SK-N-SH treated with all-trans-retinoic acid at 6 μM for 48 hours (cell line): ENCODE measurements at regions not wholly inside any gene's neighbourhood (a gene's known extent, or its start where the extent isn't known, plus 50 kb on each side); places are given as distances from the start of the nearest gene placed in this dataset.
A peak's percentile ranks its signal among the peaks of the same experiment; 100 is the strongest.

Experiments
- ATAC-seq: fragments of 200-7000 bp; cut with Tn5 transposase; 3 replicates; pipeline ENCODE4 v1.9.1; 2020; ENCODE audit warnings: mild to moderate bottlenecking, moderate library complexity
- BACH2 ChIP-seq: fragments of 250-450 bp; sonication (Bioruptor Pico); IDR thresholded peaks from 2 replicates; pipeline ENCODE4 v1.9.0; 2021; ENCODE audit warnings: mild to moderate bottlenecking, borderline replicate concordance
- CREB5 ChIP-seq: fragments of 250-450 bp; sonication (Bioruptor Pico); IDR thresholded peaks from 2 replicates; pipeline ENCODE4 v1.5.1; 2020; ENCODE audit warnings: low read depth, mild to moderate bottlenecking, moderate library complexity
- CSDC2 ChIP-seq: fragments of 250-450 bp; sonication (Bioruptor Pico); IDR thresholded peaks from 2 replicates; pipeline ENCODE4 v1.5.0; 2020; ENCODE audit warnings: mild to moderate bottlenecking, moderate library complexity
- CSRNP3 ChIP-seq: fragments of 250-450 bp; sonication (Bioruptor Pico); IDR thresholded peaks from 2 replicates; pipeline ENCODE4 v1.5.1; 2021; ENCODE audit warnings: mild to moderate bottlenecking, moderate library complexity
- ESRRG ChIP-seq: fragments of 250-450 bp; sonication (Bioruptor Pico); IDR thresholded peaks from 2 replicates; pipeline ENCODE4 v1.6.1; 2021; ENCODE audit warnings: mild to moderate bottlenecking
- GLIS3 ChIP-seq: fragments of 250-450 bp; sonication (Bioruptor Pico); IDR thresholded peaks from 2 replicates; pipeline ENCODE4 v1.5.0; 2020; ENCODE audit warnings: mild to moderate bottlenecking, moderate library complexity
- ISL1 ChIP-seq: fragments of 250-450 bp; sonication (Bioruptor Pico); IDR thresholded peaks from 2 replicates; pipeline ENCODE4 v2.1.2; 2022; ENCODE audit warnings: mild to moderate bottlenecking, moderate library complexity
- OSR1 ChIP-seq: fragments of 250-450 bp; sonication (Bioruptor Pico); IDR thresholded peaks from 2 replicates; pipeline ENCODE4 v1.8.0; 2022; ENCODE audit warnings: moderate library complexity, mild to moderate bottlenecking, inconsistent platforms
- PATZ1 ChIP-seq: fragments of 250-450 bp; sonication (Bioruptor Pico); IDR thresholded peaks from 2 replicates; pipeline ENCODE4 v1.8.0; 2020; ENCODE audit warnings: mild to moderate bottlenecking, moderate library complexity, borderline replicate concordance
- POU6F1 ChIP-seq: fragments of 250-450 bp; sonication (Bioruptor Pico); IDR thresholded peaks from 2 replicates; pipeline ENCODE4 v1.8.0; 2021; ENCODE audit warnings: low read depth, mild to moderate bottlenecking, moderate library complexity, borderline replicate concordance
- RARB ChIP-seq: fragments of 250-450 bp; sonication (Bioruptor Pico); IDR thresholded peaks from 2 replicates; pipeline ENCODE4 v1.8.0; 2021; ENCODE audit warnings: mild to moderate bottlenecking, moderate library complexity
- SNAI2 ChIP-seq: fragments of 250-450 bp; sonication (Bioruptor Pico); IDR thresholded peaks from 2 replicates; pipeline ENCODE4 v1.5.0; 2020; ENCODE audit warnings: mild to moderate bottlenecking, moderate library complexity
- TCF4 ChIP-seq: fragments of 250-450 bp; sonication (Bioruptor Pico); IDR thresholded peaks from 2 replicates; pipeline ENCODE4 v1.8.0; 2021; ENCODE audit warnings: mild to moderate bottlenecking, moderate library complexity, borderline replicate concordance
- TOX ChIP-seq: fragments of 250-450 bp; sonication (Bioruptor Pico); IDR thresholded peaks from 2 replicates; pipeline ENCODE4 v1.8.0; 2021; ENCODE audit warnings: mild to moderate bottlenecking, moderate library complexity, borderline replicate concordance
- ZC3H10 ChIP-seq: fragments of 250-450 bp; sonication (Bioruptor Pico); IDR thresholded peaks from 2 replicates; pipeline ENCODE4 v1.5.1; 2021; ENCODE audit warnings: mild to moderate bottlenecking, moderate library complexity
- ZFP3 ChIP-seq: fragments of 250-450 bp; sonication (Bioruptor Pico); IDR thresholded peaks from 2 replicates; pipeline ENCODE4 v1.5.0; 2020; ENCODE audit warnings: mild to moderate bottlenecking, moderate library complexity
- ZFP30 ChIP-seq: fragments of 450-650 bp; formaldehyde crosslinking; IDR thresholded peaks from 2 replicates; pipeline ENCODE4 v1.5.0; 2022; ENCODE audit warnings: mild to moderate bottlenecking, moderate library complexity
- ZNF565 ChIP-seq: fragments of 450-650 bp; formaldehyde crosslinking; conservative IDR thresholded peaks from 2 replicates; pipeline ENCODE4 v1.5.0; 2020; ENCODE audit warnings: low read depth, mild to moderate bottlenecking, moderate library complexity
- ZNF70 ChIP-seq: fragments of 450-650 bp; formaldehyde crosslinking; IDR thresholded peaks from 2 replicates; pipeline ENCODE4 v1.5.0; 2020; ENCODE audit warnings: mild to moderate bottlenecking, moderate library complexity
- ZNF8 ChIP-seq: fragments of 450-650 bp; formaldehyde crosslinking; IDR thresholded peaks from 2 replicates; pipeline ENCODE4 v1.5.0; 2020; ENCODE audit warnings: mild to moderate bottlenecking, moderate library complexity

- no peak for ATAC-seq
These were observed 83.0 kb downstream of the ZNF365 start for GRCh38 chr10:62457196-62457595.

GRCh38 chr10:62457598-62457997 lies 83.4 kb downstream of the ZNF365 start:
- no peak for ATAC-seq
- TF ChIP-seq TCF4 (CRISPR knock-in tag) (no peak), PATZ1 (CRISPR knock-in tag) (no peak), POU6F1 (CRISPR knock-in tag) (no peak), OSR1 (CRISPR knock-in tag) (no peak), ISL1 (CRISPR knock-in tag) (no peak), ZNF565 (CRISPR knock-in tag) (no peak), CSDC2 (CRISPR knock-in tag) (no peak)

More at GRCh38 chr10:62457196-62457595, 83.0 kb downstream of the ZNF365 start:
- TF ChIP-seq CSRNP3 (CRISPR knock-in tag) (no peak), RARB (no peak), ISL1 (CRISPR knock-in tag) (no peak), ZC3H10 (CRISPR knock-in tag) (no peak), OSR1 (CRISPR knock-in tag) (no peak), TCF4 (CRISPR knock-in tag) (no peak), ZFP30 (CRISPR knock-in tag) (no peak), SNAI2 (no peak), ZNF70 (no peak)

GRCh38 chr10:62459072-62459471 lies 84.9 kb downstream of the ZNF365 start:
- peak; percentile 94 for ATAC-seq
- TF ChIP-seq OSR1 (CRISPR knock-in tag), result no peak
- TF ChIP-seq ZNF70, result no peak
- TF ChIP-seq ZFP30 (CRISPR knock-in tag), result no peak
- TF ChIP-seq POU6F1 (CRISPR knock-in tag), result peak; percentile 70; the same call in 1 of the 2 replicates
- peak; percentile 72 for TF ChIP-seq ZC3H10 (CRISPR knock-in tag)
- TF ChIP-seq TOX (CRISPR knock-in tag), result peak; percentile 81
- TF ChIP-seq ISL1 (CRISPR knock-in tag), result peak; percentile 82
- no peak for TF ChIP-seq ESRRG (CRISPR knock-in tag)
- 0 out of 2 replicates have a peak, but pooled peaks have one; percentile 50 for TF ChIP-seq CSDC2 (CRISPR knock-in tag)
- 0 out of 2 replicates have a peak, but pooled peaks have one; percentile 47 for TF ChIP-seq ZFP3 (CRISPR knock-in tag)
- no peak for TF ChIP-seq ZNF8 (CRISPR knock-in tag)
- TF ChIP-seq TCF4 (CRISPR knock-in tag), result peak; percentile 67
- TF ChIP-seq PATZ1 (CRISPR knock-in tag), result 0 out of 2 replicates have a peak, but pooled peaks have one; percentile 69
- no peak for TF ChIP-seq BACH2 (CRISPR knock-in tag)
- no peak for TF ChIP-seq GLIS3 (CRISPR knock-in tag)
- TF ChIP-seq SNAI2, result 0 out of 2 replicates have a peak, but pooled peaks have one; percentile 62

- no peak for TF ChIP-seq POU6F1 (CRISPR knock-in tag)
- no peak for TF ChIP-seq RARB
- TF ChIP-seq TCF4 (CRISPR knock-in tag), result no peak
- TF ChIP-seq PATZ1 (CRISPR knock-in tag), result no peak
- no peak for TF ChIP-seq SNAI2
- TF ChIP-seq ESRRG (CRISPR knock-in tag), result no peak
- no peak for TF ChIP-seq ZNF8 (CRISPR knock-in tag)
- TF ChIP-seq ZFP30 (CRISPR knock-in tag), result no peak
- TF ChIP-seq OSR1 (CRISPR knock-in tag), result no peak
- TF ChIP-seq CREB5 (CRISPR knock-in tag), result no peak
- no peak for TF ChIP-seq ISL1 (CRISPR knock-in tag)
- peak; percentile 55 for ATAC-seq
These were observed 85.3 kb downstream of the ZNF365 start for GRCh38 chr10:62459500-62459899.
